ENCODE measurements at regions not wholly inside any gene's neighbourhood (a gene's known extent, or its start where the extent isn't known, plus 50 kb on each side); places are given as distances from the start of the nearest gene placed in this dataset.
"Not testable (repeated sequence)": the region's sequence is repeated elsewhere in the genome, so short reads cannot be mapped to it uniquely, and the experiment has no call there.

GRCh38 chr15:57767481-57767880 is 61.0 kb downstream of the POLR2M start:
- no peak for DNase-seq

DNA sequence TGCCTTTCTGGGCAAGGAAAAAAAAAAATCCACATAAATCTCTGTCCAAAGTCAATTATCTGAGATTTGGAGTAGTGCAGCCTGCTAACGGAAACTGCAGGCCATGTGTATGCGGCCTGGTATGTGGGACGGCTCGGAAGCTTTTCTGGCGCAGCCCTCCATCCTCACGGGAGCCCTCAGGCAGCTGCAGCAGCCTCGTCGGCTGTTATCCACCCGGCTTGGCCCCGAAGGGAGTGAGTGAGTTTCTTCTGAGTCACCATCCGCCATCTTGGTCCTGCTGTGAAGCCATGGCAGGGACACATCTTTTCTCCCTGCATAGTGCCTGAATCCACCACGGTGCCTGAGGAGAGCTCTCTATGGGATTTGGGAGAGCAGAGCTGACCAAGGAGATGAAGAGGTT is 62.8 kb downstream of the POLR2M start:
- no peak for DNase-seq

DNA sequence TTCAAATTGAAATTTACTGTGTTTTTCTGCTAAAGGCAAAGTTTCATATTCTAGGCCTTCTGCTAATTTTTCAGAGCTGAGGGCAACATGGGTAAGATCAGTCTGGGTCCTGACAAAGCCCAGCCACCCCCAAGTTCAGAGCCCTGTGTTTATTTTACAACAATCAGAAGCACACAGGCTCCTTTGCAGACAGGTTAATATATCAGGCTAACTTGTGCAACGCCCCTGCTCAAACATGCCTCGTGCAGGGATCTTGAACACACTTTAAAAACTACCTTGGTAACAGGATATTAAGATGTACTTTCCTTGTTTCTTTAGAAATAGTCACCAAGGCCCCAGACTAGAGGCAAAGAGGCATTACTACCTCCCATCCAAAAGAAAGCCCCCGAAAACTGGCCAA is 64.0 kb downstream of the POLR2M start:
- no peak for DNase-seq

DNA sequence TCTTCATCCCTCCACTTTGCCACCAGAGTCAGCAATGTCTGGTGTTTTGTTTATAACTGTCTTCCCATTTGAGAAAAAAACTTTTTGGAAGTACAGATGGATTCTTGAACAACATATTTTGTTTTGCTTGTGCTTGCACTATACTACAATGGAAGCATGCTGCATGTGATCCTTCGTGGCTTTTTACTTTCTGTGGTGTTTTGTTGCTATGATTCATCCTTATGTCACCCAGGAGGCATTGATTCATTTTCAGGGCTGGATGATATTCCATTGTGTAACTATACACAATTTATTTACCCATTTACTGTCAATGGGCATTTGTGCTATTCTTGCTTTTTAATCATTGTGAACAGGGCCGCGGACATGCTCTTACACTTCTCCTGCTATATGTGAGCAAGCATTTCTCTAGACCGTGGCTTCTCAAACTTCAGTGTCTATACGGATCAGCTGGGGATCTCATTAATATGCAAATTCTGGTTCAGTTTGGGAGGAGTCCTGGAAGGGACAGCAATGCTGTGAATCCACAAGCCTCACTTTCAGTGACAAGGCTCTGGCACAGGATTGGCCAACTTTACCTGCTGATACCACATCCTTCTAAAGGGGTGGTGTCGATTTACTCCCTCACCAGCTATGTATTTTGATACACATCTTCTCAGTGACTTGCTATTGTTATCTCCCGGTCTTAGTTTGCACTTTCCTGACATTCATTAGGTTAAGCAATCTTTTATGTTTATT is 65.9 kb downstream of the POLR2M start:
- no peak for DNase-seq

DNA sequence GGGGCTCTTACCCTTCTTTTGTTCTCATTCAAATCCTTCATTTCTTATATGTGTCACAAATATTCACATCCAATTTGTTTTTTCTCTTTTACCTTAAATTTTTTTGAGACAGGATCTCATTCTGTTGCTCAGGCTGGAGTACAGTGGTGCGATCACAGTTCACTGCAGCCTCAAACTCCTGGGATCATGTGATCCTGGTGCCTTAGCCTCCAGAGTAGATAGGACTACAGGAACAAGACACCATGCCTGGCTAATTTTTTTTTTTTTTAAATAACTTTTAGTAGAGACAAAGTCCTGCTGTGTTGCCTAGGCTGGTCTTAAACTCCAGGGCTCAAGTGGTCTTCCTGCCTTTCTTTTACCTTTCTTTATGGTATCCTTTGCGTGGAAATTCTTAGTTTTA is 66.5 kb downstream of the POLR2M start:
- no peak for DNase-seq

DNA sequence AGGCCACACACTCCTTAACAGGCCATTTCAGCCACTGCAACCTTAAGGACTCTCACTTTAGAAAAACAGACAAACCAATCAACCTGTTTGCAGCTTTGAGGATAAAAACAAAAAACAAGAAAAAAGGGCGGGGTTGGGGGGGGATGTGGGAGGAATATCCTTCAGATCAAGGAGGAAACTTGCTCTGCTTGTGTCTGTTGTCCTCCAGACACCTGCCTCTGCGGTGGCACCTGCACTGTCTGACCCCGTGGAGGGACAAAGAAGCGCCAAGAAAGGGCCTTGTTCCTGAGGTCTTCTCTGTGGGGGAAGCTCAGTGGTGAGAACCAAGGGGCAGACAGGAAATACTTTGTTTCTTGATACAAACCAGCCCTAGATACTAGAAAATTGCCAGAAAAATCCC is 70.5 kb downstream of the POLR2M start:
- DNase-seq, result no peak

DNA sequence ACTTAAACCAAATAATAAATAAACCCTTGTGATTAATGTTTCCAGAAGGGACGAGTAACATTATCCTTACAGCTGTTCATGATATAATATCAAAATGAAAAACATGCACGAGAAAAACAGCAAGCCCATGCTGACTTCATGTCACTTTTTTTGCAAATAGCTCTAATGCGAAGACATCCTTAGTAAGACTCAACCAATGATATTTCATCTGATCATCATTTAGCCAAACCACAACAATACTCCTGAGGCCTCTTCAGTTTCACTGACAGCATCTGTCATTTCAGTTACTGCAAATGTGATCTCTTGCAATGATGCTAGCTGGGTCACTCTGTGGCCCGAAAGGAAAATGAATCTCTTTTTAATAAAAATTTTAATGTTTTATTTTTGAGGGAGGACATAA is 74.0 kb downstream of the POLR2M start:
- DNase-seq, result no peak

- DNase-seq, result no peak
Measured at GRCh38 chr15:57782731-57783130, 76.2 kb downstream of the POLR2M start.

DNA sequence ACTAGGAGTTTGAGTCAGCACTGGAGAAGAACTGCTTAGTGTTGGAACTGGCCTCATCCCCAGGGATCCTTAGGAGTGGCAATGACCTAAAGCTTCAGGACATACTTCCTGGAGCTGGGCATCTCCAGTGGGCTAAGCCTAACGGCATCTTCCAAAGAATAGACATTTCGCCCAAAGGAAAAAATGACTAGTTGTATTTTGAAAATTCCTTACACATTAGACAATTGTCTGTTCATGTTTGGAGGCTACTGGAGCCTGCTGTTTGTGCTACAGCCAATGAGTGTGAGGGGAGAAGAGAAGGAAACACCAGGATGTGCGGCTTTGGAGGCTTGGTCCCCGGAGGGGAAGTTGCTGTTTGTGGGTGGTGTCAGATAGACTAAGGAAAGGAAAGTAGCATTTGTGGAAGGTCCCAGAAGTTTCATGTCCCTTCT is 77.6 kb downstream of the POLR2M start:
- DNase-seq, result no peak

- no peak for DNase-seq
Measured at GRCh38 chr15:57785039-57785438, 78.5 kb downstream of the POLR2M start.

DNA sequence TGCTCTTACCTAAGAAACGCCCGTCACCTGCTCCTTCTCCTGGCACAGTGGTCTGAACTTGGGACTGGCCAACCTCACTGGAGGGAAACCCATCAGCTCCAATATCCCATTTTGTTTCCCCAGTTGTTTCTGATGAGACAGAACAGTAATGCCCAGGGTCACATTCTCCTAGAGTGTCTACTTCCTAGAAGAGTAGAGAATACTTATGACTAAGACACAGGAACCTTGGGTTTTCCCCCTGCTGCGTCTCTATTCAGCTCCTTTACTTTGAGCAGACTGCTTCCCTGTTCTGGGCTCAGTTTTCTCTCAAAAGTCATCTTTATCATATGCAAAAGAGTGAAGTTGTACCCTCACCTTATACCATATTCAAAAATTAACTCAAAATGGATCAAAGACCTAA is 79.4 kb downstream of the POLR2M start:
- no peak for DNase-seq

GRCh38 chr15:57789225-57789624 is 82.7 kb downstream of the POLR2M start:
- no peak for DNase-seq

GRCh38 chr15:57792724-57793449 is 86.4 kb downstream of the POLR2M start:
- no peak for DNase-seq

GRCh38 chr15:57795261-57795660 is 88.7 kb downstream of the POLR2M start:
- no peak for DNase-seq

DNA sequence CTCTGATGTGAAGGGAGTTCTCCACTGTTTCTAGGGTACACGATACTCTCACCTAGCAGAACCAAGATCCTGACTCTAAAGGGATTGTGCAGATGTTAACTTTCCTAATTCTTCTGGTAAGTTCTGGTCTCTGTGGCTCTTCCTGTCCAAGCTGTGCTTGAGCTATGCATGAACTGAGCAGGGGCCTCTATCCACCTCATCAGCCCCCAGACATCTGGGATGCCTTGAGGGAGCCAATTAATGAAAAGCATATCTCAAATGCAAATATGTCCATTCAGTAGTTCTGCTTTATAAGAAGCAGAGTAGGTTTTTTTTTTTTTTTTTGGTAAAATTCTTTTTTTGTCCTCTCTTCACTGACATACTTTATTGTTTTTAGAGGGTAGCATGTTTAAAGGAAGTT is 89.6 kb downstream of the POLR2M start:
- no peak for DNase-seq

GRCh38 chr15:57797110-57797509 is 90.6 kb downstream of the POLR2M start:
- DNase-seq, result no peak

- DNase-seq, result no peak
Measured at GRCh38 chr15:57797568-57798267, 91.2 kb downstream of the POLR2M start.

DNA sequence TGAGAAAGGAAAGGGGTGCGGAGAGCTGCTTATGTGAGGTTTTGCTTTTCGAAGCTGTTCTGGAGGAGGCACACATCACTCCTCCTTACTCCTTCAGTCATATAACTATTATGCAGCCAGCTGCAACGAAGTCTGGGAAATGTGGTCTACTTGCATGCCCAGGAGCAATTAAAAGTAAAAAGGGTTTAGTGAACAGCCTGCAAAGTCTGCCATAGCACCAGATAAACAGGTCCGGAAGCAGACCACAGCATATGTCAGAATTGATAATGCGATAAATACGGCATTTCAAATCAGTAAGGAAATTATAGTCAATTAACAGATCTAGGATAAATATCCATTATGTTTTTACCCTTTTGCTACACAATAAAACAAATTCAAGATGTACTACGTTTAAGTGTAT is 99.5 kb downstream of the POLR2M start:
- DNase-seq, result no peak

DNA sequence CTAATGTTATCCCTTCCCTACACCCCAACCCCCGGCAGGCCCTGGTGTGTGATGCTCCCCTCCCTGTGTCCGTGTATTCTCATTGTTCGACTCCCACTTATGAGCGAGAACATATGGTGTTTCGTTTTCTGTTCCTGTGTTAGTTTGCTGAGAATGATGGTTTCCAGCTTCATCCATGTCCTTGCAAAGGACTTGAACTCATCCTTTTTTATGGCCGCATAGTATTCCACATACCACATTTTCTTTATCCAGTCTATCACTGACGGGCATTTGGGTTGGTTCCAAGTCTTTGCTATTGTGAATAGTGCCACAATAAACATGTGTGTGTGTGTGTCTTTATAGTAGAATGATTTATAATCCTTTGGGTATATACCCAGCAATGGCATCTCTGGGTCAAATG is 102.8 kb downstream of the POLR2M start:
- DNase-seq, result not testable (repeated sequence)

DNA sequence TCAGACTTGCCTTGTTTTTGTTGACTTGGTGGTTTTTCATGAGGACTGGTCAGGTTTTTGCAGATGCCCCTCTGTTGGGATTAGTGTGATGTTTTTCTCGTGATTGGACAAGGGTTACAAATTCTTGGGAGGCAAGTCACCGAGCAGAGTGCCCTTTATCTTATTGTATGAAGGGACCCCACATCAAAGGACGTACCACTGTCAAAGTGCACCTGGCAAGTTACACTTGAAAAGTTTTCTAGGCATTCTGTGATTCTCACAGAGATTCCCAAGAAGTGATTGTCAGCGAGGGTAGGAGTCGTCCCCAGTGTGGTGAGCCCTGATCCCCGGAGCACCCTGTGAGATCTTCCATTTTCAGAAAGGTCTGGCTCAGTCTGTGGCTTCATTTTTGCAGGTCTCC is 110.1 kb downstream of the POLR2M start:
- no peak for DNase-seq

DNA sequence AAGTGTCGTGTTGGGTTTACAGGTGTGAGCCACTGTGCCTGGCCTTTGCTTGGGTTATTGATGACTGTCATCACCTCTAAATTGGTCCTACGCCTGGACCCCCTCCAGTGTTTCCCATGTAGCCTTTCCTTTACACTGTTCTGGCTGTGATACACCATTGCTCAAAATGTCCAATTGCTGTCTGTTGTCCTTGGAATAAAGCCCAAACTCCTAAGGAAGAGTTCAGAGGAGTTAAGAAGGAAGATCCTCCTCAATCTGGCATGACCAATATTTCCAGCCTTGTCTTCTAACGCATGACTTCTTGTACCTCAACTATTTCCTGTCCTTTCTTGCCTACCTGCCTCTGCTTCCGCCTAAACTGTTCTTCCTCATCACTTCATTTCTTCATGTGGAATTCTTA is 113.1 kb downstream of the POLR2M start:
- DNase-seq, result no peak

DNA sequence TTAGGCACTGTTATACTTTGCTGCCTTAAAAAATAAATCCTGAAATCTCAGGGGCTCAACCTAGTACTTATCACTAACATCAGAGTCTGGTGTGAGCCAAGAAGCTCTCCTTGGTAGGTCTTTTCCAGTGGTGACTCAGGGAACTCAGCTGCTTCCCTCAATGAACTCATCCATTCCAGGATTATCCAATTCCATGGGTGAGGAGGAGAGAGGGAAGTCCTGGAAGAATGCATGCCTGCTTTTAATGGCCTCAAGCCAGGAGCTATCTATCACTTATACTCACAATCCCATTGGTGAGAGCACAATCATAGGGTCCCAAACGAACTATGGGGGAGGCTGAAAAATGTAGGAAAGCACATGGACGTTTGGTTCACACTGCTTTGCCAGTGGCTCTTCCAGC is 113.6 kb downstream of the POLR2M start:
- DNase-seq, result no peak

- DNase-seq, result no peak
Measured at GRCh38 chr15:57821826-57822225, 115.3 kb downstream of the POLR2M start.

GRCh38 chr15:57823325-57823882 is 116.9 kb downstream of the POLR2M start:
- no peak for DNase-seq

Measured in stimulated activated CD4-positive, alpha-beta T cell treated with anti-CD3 and anti-CD28 coated beads, Interleukin-12 subunit alpha, Interleukin-12 subunit beta, amount 100 ng/mL, for 4 hours (primary cell).